SK-N-SH (cell line): ENCODE measurements at regions not wholly inside any gene's neighbourhood (a gene's known extent, or its start where the extent isn't known, plus 50 kb on each side); places are given as distances from the start of the nearest gene placed in this dataset.

Experiments
- CTCF ChIA-PET: fragments of 300-600, 350-600 bp; formaldehyde crosslinking; extraction: SDS; loops from one replicate; lab custom pipeline; 2021; lab: Yijun Ruan, JAX
- POLR2A ChIA-PET: fragments of 350-600 bp; sonication (Branson Sonifier 250); formaldehyde crosslinking; extraction: SDS; loops from one replicate; lab custom pipeline; 2020; ENCODE audit warnings: antibody characterized with exemption, inconsistent platforms; lab: Yijun Ruan, JAX
- DNase-seq: peaks from one replicate; pipeline ENCODE4 v3.0.0; 2012
- H2AFZ ChIP-seq: fragments of 200-600 bp; sonication (generic); 2 replicates; pipeline ENCODE4 v1.8.1; 2016; ENCODE audit warnings: antibody characterized with exemption, mild to moderate bottlenecking, low read depth
- H3F3A ChIP-seq: fragments of 200-600 bp; sonication (generic); replicated peaks from 2 replicates; pipeline ENCODE3; 2016; ENCODE audit warnings: antibody characterized with exemption, mild to moderate bottlenecking; ENCODE audit not compliant: insufficient read depth
- H3K27ac ChIP-seq, 2 experiments: fragments of 200-500 bp in 1 of 2; fragments of 200-600 bp in 1 of 2; sonication (Bioruptor generic) in 1 of 2; sonication (generic), shearing (Covaris generic) in 1 of 2; 2 replicates each; pipeline versions ENCODE4 v1.5.1 to v1.6.1; 2014 to 2016; ENCODE audit warnings: low read depth in 2 of 2, inconsistent platforms in 1 of 2, low read length in 1 of 2, mild to moderate bottlenecking in 1 of 2, mixed read lengths in 1 of 2
- H3K27me3 ChIP-seq: fragments of 200-600 bp; sonication (generic), shearing (Covaris generic); 2 replicates; pipeline ENCODE4 v1.6.1; 2016; ENCODE audit warnings: mixed run types; ENCODE audit not compliant: insufficient read depth
- H3K36me3 ChIP-seq, 2 experiments: fragments of 200-500 bp in 1 of 2; fragments of 200-600 bp in 1 of 2; sonication (Bioruptor generic) in 1 of 2; sonication (generic) in 1 of 2; replicated peaks in 1 of 2; 2 replicates each; pipeline versions ENCODE3 to v1.5.1; 2014 to 2016; ENCODE audit warnings: low read length in 1 of 2, mild to moderate bottlenecking in 1 of 2; ENCODE audit not compliant: insufficient read depth in 2 of 2, control insufficient read depth in 1 of 2
- H3K4me1 ChIP-seq, 2 experiments: fragments of 200-500 bp in 1 of 2; fragments of 200-600 bp in 1 of 2; sonication (Bioruptor generic) in 1 of 2; sonication (generic), shearing (Covaris generic) in 1 of 2; 2 replicates each; pipeline versions ENCODE4 v1.5.1 to v1.6.1; 2014 to 2016; ENCODE audit warnings: low read depth in 1 of 2, low read length in 1 of 2, mixed run types in 1 of 2; ENCODE audit not compliant: insufficient read depth in 2 of 2, control insufficient read depth in 1 of 2
- H3K4me2 ChIP-seq: fragments of 200-600 bp; sonication (generic), shearing (Covaris generic); 2 replicates; pipeline ENCODE4 v1.6.1; 2017; ENCODE audit warnings: mixed run types
- H3K4me3 ChIP-seq, 2 experiments: fragments of 200-500 bp in 1 of 2; fragments of 200-600 bp in 1 of 2; sonication (Bioruptor generic) in 1 of 2; sonication (generic), shearing (Covaris generic) in 1 of 2; 2 replicates each; pipeline versions ENCODE4 v1.5.1 to v1.8.1; 2014 to 2016; ENCODE audit warnings: low read depth in 2 of 2, inconsistent platforms in 1 of 2, low read length in 1 of 2, mild to moderate bottlenecking in 1 of 2, mixed read lengths in 1 of 2, moderate library complexity in 1 of 2
- H3K79me2 ChIP-seq: fragments of 200-600 bp; sonication (generic); 2 replicates; pipeline ENCODE4 v1.8.1; 2017; ENCODE audit warnings: mild to moderate bottlenecking; ENCODE audit not compliant: insufficient read depth
- H3K9ac ChIP-seq: fragments of 200-600 bp; sonication (generic); 2 replicates; pipeline ENCODE4 v1.6.1; 2017; ENCODE audit warnings: mixed run types
- H3K9me2 ChIP-seq: fragments of 200-600 bp; sonication (generic); 2 replicates; pipeline ENCODE4 v1.6.1; 2017; ENCODE audit warnings: mixed run types
- H3K9me3 ChIP-seq: fragments of 200-600 bp; sonication (generic); 2 replicates; pipeline ENCODE4 v1.6.1; 2017; ENCODE audit warnings: mixed run types, mild to moderate bottlenecking, moderate library complexity
- H4K20me1 ChIP-seq: fragments of 200-600 bp; sonication (generic); 2 replicates; pipeline ENCODE4 v1.6.1; 2017; ENCODE audit warnings: mild to moderate bottlenecking, mixed run types; ENCODE audit not compliant: insufficient read depth
- CHD2 ChIP-seq: fragments of 150-350 bp; IDR thresholded peaks from 2 replicates; pipeline ENCODE4 v1.6.1; 2018; ENCODE audit warnings: low read length; ENCODE audit not compliant: partially characterized antibody
- ELF1 ChIP-seq: IDR thresholded peaks from 2 replicates; pipeline ENCODE4 v1.4.0; 2012
- FOSL2 ChIP-seq: IDR thresholded peaks from 2 replicates; pipeline ENCODE4 v1.4.0; 2012; ENCODE audit warnings: low read depth, mild to moderate bottlenecking, moderate library complexity, borderline replicate concordance
- FOXM1 ChIP-seq: IDR thresholded peaks from 2 replicates; pipeline ENCODE4 v1.4.0; 2012; ENCODE audit warnings: low read depth, mild to moderate bottlenecking
- GABPA ChIP-seq: IDR thresholded peaks from 2 replicates; pipeline ENCODE4 v1.4.0; 2012; ENCODE audit warnings: low read depth, mild to moderate bottlenecking
- GATA2 ChIP-seq: sonication (generic); formaldehyde crosslinking; IDR thresholded peaks from 2 replicates; pipeline ENCODE4 v1.5.0; 2020; ENCODE audit warnings: mild to moderate bottlenecking, missing genetic modification reagents
- MEF2A ChIP-seq: IDR thresholded peaks from 2 replicates; pipeline ENCODE4 v1.4.0; 2012; ENCODE audit warnings: low read depth, borderline replicate concordance
- NFIC ChIP-seq: IDR thresholded peaks from 2 replicates; pipeline ENCODE4 v1.4.0; 2012; ENCODE audit warnings: borderline replicate concordance
- POLR2AphosphoS5 ChIP-seq: IDR thresholded peaks from 2 replicates; pipeline ENCODE4 v1.6.1; 2012; ENCODE audit warnings: low read depth, low read length
- RAD21 ChIP-seq: IDR thresholded peaks from 2 replicates; pipeline ENCODE4 v1.6.1; 2012; ENCODE audit warnings: mild to moderate bottlenecking, low read length
- YY1 ChIP-seq: IDR thresholded peaks from 2 replicates; pipeline ENCODE4 v1.4.0; 2012; ENCODE audit warnings: low read depth, mild to moderate bottlenecking
- WGBS: methylation state at CpG from one replicate; pipeline ENCODE4 v1.1.6; 2017; ENCODE audit warnings: low lambda C conversion rate; 5-methylcytosine and 5-hydroxymethylcytosine counted together
- TF ChIP-seq, protein P1 (sequence below): IDR thresholded peaks from 2 replicates; pipeline ENCODE4; 2012
- TF ChIP-seq, protein P2 (sequence below): fragments of 150-350 bp; IDR thresholded peaks from 2 replicates; pipeline ENCODE4 v1.6.1; 2017; ENCODE audit warnings: antibody characterized with exemption, low read length, low read depth, borderline replicate concordance
- TF ChIP-seq, protein P3 (sequence below): IDR thresholded peaks from 2 replicates; pipeline ENCODE4 v1.6.1; 2012; ENCODE audit warnings: mild to moderate bottlenecking, low read depth, low read length, moderate library complexity
- TF ChIP-seq, protein P4 (sequence below): fragments of 150-350 bp; IDR thresholded peaks from 2 replicates; pipeline ENCODE4 v1.6.1; 2016; ENCODE audit warnings: mild to moderate bottlenecking, low read depth, low read length
- TF ChIP-seq, protein P5 (sequence below): fragments of 200-600 bp; sonication (generic); IDR thresholded peaks from 2 replicates; pipeline ENCODE4 v1.6.1; 2017; ENCODE audit warnings: antibody characterized with exemption, mild to moderate bottlenecking, moderate library complexity

DNA sequence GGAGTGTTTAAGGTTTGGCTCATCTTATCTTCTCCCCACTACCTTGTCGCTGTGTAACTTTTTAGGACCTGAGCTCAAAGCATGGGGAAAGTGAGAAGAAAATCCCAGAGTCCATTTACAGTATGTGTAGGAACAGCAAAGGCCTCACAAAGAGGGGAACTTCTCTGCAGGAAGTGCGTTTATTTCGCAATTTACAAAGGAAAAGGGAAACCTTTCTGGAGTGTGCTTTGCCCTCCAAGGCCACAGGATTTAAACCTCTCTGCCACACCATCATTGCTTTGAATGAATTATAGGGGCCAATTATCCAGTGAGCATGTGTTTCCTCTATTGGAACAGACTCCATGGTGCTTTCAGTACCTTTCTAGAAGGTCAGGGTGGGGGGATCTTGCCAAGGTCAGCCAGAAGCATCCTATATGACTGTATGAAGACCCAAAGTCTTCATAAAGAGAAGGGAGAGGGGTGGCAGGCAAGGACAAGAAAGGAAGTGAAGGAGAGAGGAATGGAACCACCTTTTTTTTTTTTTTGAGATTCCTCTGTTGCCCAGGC is 68.1 kb upstream of the LMO2 start:
- POLR2A ChIA-PET, result no interaction called here
- Histone ChIP-seq H3K27ac (no peak overlapping the region), H3K9me3 (no peaks in the 10 kb centered on the region), H3K4me1 (no peaks in the 10 kb centered on the region), H3K9me2 (no peaks in the 10 kb centered on the region), H2AFZ (no peak overlapping the region), H4K20me1 (no peaks in the 10 kb centered on the region), H3K36me3 (no peaks in the 10 kb centered on the region), H3K27me3 (peaks cover 7% of the 10 kb centered on the region; the same call in 1 of the 2 replicates), H3K4me3 (no peak overlapping the region), H3K79me2 (no peaks in the 10 kb centered on the region), H3K4me2 (no peak overlapping the region), H3K9ac (no peak overlapping the region), H3F3A (no peaks in the 10 kb centered on the region)
- CTCF ChIA-PET, result interaction anchor here (1.4 kb wide), 1 partner anchor 102 kb away, joined by 8 read pairs; no protein-coding TSS in a partner anchor
- WGBS, result 65% methylated on average over 3 of the region's 3 CpGs
- TF ChIP-seq GABPA (no peak), RAD21 (no peak), MEF2A (no peak), CHD2 (no peak), NFIC (no peak), POLR2AphosphoS5 (no peak), YY1 (no peak)
- TF ChIP-seq, protein P1, sequence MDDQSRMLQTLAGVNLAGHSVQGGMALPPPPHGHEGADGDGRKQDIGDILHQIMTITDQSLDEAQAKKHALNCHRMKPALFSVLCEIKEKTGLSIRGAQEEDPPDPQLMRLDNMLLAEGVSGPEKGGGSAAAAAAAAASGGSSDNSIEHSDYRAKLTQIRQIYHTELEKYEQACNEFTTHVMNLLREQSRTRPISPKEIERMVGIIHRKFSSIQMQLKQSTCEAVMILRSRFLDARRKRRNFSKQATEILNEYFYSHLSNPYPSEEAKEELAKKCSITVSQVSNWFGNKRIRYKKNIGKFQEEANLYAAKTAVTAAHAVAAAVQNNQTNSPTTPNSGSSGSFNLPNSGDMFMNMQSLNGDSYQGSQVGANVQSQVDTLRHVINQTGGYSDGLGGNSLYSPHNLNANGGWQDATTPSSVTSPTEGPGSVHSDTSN, result no peak
- TF ChIP-seq, protein P2, sequence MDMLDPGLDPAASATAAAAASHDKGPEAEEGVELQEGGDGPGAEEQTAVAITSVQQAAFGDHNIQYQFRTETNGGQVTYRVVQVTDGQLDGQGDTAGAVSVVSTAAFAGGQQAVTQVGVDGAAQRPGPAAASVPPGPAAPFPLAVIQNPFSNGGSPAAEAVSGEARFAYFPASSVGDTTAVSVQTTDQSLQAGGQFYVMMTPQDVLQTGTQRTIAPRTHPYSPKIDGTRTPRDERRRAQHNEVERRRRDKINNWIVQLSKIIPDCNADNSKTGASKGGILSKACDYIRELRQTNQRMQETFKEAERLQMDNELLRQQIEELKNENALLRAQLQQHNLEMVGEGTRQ, result no peak
- no peak for DNase-seq

DNA sequence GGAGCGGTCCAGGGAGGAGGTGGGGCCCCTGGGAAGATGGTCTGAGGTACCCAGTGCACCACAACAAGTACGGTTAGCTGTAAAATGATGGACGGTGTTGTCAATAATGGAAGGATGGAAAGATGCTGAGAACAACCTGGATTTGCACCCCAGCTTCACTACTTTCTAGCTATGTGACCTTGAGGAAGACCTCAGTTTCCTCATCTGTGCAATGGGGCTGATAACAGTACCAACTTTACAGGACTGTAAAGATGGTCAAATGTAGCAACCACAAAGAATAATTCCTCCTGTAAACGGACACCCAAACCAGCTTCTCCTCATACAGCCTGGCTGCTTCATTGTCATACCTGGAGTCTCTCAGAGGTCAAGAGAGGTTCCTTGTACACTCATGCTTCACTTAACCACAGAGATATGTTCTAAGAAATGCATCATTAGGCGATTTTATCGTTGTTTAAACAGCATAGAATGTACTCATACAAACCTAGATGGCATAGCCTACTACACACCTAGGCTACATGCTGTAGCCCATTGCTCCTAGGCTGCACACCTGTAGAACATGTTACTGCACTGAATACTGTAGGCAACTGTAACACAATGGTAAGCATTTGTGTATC is 65.5 kb upstream of the LMO2 start:
- H3K9me3 ChIP-seq, result no peaks in the 10 kb centered on the region
- no peaks in the 10 kb centered on the region for H3F3A ChIP-seq
- no peak overlapping the region for H3K9ac ChIP-seq
- peaks cover 7% of the 10 kb centered on the region; the same call in 1 of the 2 replicates for H3K27me3 ChIP-seq
- DNase-seq, result no peak
- H3K79me2 ChIP-seq, result no peaks in the 10 kb centered on the region
- no peak overlapping the region for H3K27ac ChIP-seq
- H2AFZ ChIP-seq, result no peak overlapping the region
- no peaks in the 10 kb centered on the region for H3K36me3 ChIP-seq
- H4K20me1 ChIP-seq, result no peaks in the 10 kb centered on the region
- ChIA-PET POLR2A (no interaction called here), CTCF (interaction anchor here (0.6 kb wide), 1 partner anchor 96 kb away, joined by 3 read pairs; no protein-coding TSS in a partner anchor)
- H3K4me1 ChIP-seq, result peaks cover 0 to 15% of the 10 kb centered on the region in 2 experiments; a peak in 2 of 4 replicates
- no peak overlapping the region for H3K4me2 ChIP-seq
- no peak overlapping the region for H3K4me3 ChIP-seq
- 51% methylated on average over 6 of the region's 6 CpGs for WGBS
- no peaks in the 10 kb centered on the region for H3K9me2 ChIP-seq
- TF ChIP-seq FOXM1 (no peak), GABPA (no peak), ELF1 (no peak), CHD2 (no peak), YY1 (no peak), GATA2 (CRISPR knock-in tag) (no peak), FOSL2 (no peak), POLR2AphosphoS5 (no peak), RAD21 (no peak)
- TF ChIP-seq, protein P1, result no peak
- TF ChIP-seq, protein P3, sequence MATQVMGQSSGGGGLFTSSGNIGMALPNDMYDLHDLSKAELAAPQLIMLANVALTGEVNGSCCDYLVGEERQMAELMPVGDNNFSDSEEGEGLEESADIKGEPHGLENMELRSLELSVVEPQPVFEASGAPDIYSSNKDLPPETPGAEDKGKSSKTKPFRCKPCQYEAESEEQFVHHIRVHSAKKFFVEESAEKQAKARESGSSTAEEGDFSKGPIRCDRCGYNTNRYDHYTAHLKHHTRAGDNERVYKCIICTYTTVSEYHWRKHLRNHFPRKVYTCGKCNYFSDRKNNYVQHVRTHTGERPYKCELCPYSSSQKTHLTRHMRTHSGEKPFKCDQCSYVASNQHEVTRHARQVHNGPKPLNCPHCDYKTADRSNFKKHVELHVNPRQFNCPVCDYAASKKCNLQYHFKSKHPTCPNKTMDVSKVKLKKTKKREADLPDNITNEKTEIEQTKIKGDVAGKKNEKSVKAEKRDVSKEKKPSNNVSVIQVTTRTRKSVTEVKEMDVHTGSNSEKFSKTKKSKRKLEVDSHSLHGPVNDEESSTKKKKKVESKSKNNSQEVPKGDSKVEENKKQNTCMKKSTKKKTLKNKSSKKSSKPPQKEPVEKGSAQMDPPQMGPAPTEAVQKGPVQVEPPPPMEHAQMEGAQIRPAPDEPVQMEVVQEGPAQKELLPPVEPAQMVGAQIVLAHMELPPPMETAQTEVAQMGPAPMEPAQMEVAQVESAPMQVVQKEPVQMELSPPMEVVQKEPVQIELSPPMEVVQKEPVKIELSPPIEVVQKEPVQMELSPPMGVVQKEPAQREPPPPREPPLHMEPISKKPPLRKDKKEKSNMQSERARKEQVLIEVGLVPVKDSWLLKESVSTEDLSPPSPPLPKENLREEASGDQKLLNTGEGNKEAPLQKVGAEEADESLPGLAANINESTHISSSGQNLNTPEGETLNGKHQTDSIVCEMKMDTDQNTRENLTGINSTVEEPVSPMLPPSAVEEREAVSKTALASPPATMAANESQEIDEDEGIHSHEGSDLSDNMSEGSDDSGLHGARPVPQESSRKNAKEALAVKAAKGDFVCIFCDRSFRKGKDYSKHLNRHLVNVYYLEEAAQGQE, result no peak
- TF ChIP-seq, protein P4, sequence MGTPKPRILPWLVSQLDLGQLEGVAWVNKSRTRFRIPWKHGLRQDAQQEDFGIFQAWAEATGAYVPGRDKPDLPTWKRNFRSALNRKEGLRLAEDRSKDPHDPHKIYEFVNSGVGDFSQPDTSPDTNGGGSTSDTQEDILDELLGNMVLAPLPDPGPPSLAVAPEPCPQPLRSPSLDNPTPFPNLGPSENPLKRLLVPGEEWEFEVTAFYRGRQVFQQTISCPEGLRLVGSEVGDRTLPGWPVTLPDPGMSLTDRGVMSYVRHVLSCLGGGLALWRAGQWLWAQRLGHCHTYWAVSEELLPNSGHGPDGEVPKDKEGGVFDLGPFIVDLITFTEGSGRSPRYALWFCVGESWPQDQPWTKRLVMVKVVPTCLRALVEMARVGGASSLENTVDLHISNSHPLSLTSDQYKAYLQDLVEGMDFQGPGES, result no peak
- TF ChIP-seq, protein P5, sequence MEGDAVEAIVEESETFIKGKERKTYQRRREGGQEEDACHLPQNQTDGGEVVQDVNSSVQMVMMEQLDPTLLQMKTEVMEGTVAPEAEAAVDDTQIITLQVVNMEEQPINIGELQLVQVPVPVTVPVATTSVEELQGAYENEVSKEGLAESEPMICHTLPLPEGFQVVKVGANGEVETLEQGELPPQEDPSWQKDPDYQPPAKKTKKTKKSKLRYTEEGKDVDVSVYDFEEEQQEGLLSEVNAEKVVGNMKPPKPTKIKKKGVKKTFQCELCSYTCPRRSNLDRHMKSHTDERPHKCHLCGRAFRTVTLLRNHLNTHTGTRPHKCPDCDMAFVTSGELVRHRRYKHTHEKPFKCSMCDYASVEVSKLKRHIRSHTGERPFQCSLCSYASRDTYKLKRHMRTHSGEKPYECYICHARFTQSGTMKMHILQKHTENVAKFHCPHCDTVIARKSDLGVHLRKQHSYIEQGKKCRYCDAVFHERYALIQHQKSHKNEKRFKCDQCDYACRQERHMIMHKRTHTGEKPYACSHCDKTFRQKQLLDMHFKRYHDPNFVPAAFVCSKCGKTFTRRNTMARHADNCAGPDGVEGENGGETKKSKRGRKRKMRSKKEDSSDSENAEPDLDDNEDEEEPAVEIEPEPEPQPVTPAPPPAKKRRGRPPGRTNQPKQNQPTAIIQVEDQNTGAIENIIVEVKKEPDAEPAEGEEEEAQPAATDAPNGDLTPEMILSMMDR, result no peak
